Tibial nerve (tissue), 4 donors: ENCODE measurements at regions not wholly inside any gene's neighbourhood (a gene's known extent, or its start where the extent isn't known, plus 50 kb on each side); places are given as distances from the start of the nearest gene placed in this dataset.

Source experiments
- EP300 ChIP-seq, 2 donors: sonication (generic); formaldehyde crosslinking; IDR thresholded peaks; one replicate each; pipeline ENCODE4 v1.6.1; 2017; ENCODE audit warnings: antibody characterized with exemption in 2 of 2, mild to moderate bottlenecking in 1 of 2
- POLR2A ChIP-seq, 2 donors: fragments of 450-650 bp; IDR thresholded peaks; one replicate each; pipeline ENCODE4 v1.6.1; 2017; ENCODE audit warnings: antibody characterized with exemption in 2 of 2, mild to moderate bottlenecking in 2 of 2, moderate library complexity in 2 of 2
- TF ChIP-seq, protein P1 (sequence below), 5 experiments: fragments of 200-600 bp in 3 of 5; fragments of 450-650 bp in 2 of 5; sonication (generic) in 3 of 5; IDR thresholded peaks; one replicate each; pipeline ENCODE4 v1.5.1; 2016 to 2019; ENCODE audit warnings: antibody characterized with exemption in 5 of 5, mild to moderate bottlenecking in 3 of 5, moderate library complexity in 2 of 5

DNA sequence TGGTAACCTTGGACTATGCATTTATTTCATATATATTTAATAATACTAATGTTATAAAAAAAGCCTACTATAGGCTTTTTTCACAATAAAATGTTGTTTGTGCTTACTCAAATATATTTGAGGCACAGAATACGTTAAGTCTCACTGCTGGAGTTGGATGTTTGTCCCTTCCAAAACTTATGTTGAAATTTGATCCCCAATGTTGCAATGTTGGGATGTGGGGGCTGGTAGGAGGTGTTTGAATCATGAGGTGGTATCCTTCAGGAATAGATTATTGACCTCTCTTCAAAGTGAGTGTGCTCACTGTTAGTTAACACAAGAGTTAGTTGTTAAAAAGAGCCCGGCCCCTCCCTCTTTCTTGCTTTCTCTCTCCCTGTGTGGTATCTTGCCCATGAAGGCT lies 1295.9 kb downstream of the JRKL start:
- TF ChIP-seq, protein P1, sequence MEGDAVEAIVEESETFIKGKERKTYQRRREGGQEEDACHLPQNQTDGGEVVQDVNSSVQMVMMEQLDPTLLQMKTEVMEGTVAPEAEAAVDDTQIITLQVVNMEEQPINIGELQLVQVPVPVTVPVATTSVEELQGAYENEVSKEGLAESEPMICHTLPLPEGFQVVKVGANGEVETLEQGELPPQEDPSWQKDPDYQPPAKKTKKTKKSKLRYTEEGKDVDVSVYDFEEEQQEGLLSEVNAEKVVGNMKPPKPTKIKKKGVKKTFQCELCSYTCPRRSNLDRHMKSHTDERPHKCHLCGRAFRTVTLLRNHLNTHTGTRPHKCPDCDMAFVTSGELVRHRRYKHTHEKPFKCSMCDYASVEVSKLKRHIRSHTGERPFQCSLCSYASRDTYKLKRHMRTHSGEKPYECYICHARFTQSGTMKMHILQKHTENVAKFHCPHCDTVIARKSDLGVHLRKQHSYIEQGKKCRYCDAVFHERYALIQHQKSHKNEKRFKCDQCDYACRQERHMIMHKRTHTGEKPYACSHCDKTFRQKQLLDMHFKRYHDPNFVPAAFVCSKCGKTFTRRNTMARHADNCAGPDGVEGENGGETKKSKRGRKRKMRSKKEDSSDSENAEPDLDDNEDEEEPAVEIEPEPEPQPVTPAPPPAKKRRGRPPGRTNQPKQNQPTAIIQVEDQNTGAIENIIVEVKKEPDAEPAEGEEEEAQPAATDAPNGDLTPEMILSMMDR (IDR thresholded peaks at IDR 0.05): no peak
- TF ChIP-seq POLR2A (IDR thresholded peaks at IDR 0.05) (no peak), EP300 (IDR thresholded peaks at IDR 0.05) (no peak)
